ENCODE measurements at regions not wholly inside any gene's neighbourhood (a gene's known extent, or its start where the extent isn't known, plus 50 kb on each side); places are given as distances from the start of the nearest gene placed in this dataset.

DNA sequence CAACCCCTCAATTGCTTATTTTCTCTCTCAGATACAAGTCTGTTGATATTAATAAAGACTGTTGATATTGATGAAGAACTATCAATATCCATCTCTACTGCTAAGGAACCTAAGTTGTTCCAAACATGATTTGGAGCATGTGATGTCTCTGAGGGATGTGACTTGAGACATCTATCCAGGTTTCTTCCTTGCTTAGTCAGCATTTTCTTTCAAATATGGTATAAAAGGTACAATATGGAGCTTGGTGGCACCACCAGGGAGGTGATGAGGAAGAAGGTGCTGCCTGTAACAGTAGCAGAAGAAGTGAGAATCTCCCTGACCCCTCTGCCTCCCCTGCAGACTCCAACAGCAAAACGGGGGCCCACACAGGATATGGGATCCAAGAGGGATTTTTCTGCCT, 329.0 kb downstream of the MAF start:
- Histone ChIP-seq H3K4me3 (ENCODE audit: low read depth, low read length, poor library complexity, severe bottlenecking) (no peak overlapping the region), H2AFZ (ENCODE audit: low read length) (no peak overlapping the region), H3K36me3 (ENCODE audit: insufficient read depth, low read length) (no peaks in the 10 kb centered on the region), H3K9me3 (ENCODE audit: low read length) (no peaks in the 10 kb centered on the region), H3K9me2 (ENCODE audit: insufficient read depth, low read length) (no peaks in the 10 kb centered on the region), H3K4me2 (ENCODE audit: low read length) (no peak overlapping the region), H3K79me2 (ENCODE audit: insufficient read depth, low read depth, low read length) (no peaks in the 10 kb centered on the region), H3K27ac (ENCODE audit: low read depth, low read length, poor library complexity, severe bottlenecking) (no peak overlapping the region), H3K4me1 (ENCODE audit: insufficient read depth, low read length, poor library complexity, severe bottlenecking) (peaks cover 16% of the 10 kb centered on the region), H4K20me1 (ENCODE audit: insufficient read depth, low read length) (no peaks in the 10 kb centered on the region)
- TF ChIP-seq EZH2phosphoT487 (IDR thresholded peaks at IDR 0.05; ENCODE audit: borderline replicate concordance, low read depth, low read length): no peak
- TF ChIP-seq, protein P1, sequence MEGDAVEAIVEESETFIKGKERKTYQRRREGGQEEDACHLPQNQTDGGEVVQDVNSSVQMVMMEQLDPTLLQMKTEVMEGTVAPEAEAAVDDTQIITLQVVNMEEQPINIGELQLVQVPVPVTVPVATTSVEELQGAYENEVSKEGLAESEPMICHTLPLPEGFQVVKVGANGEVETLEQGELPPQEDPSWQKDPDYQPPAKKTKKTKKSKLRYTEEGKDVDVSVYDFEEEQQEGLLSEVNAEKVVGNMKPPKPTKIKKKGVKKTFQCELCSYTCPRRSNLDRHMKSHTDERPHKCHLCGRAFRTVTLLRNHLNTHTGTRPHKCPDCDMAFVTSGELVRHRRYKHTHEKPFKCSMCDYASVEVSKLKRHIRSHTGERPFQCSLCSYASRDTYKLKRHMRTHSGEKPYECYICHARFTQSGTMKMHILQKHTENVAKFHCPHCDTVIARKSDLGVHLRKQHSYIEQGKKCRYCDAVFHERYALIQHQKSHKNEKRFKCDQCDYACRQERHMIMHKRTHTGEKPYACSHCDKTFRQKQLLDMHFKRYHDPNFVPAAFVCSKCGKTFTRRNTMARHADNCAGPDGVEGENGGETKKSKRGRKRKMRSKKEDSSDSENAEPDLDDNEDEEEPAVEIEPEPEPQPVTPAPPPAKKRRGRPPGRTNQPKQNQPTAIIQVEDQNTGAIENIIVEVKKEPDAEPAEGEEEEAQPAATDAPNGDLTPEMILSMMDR (conservative IDR thresholded peaks at IDR 0.05; ENCODE audit: low read length): no peak
- ChIA-PET CTCF (ENCODE audit: unreplicated experiment) (no interaction called here), POLR2A (no interaction called here)
- BruUV-seq (replicated peaks): no TSS peak
- intact Hi-C loops (cut with micrococcal nuclease; ENCODE audit: unreplicated experiment): loop anchor here (10.0 kb wide), 1 partner anchor 1147 kb away; no protein-coding TSS in a partner anchor
- no peak for DNase-seq (ENCODE audit: low spot score)

DNA sequence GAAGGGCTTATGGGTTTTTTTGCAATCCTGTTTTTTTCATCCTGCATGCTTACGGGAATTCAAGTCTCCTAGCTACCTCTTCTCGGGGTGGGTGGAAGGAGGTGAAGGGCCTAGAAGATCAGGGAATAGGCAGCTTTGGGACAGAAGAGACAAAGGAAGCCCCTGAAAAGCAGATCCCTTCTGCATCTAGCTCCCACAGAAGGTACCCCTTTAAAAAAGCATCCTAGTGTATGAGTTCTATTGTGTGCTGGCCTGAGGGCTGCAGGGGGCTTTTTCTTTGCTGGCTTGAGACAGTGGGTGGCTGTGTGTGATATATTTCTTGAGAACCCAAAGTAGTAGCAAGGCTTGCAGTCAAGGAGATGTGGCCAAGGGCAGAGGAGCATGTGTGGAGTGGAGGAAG, 330.5 kb downstream of the MAF start:
- no peak for DNase-seq (ENCODE audit: low spot score)
- no peak overlapping the region for H3K4me3 ChIP-seq (ENCODE audit: low read depth, low read length, poor library complexity, severe bottlenecking)
- no peaks in the 10 kb centered on the region for H3K9me2 ChIP-seq (ENCODE audit: insufficient read depth, low read length)
- ChIA-PET CTCF (ENCODE audit: unreplicated experiment) (interaction anchor here (0.6 kb wide), 2 partner anchors 14 to 503 kb away, joined by 3 read pairs; no protein-coding TSS in a partner anchor), POLR2A (no interaction called here)
- H3K36me3 ChIP-seq (ENCODE audit: insufficient read depth, low read length): no peaks in the 10 kb centered on the region
- no peaks in the 10 kb centered on the region for H3K79me2 ChIP-seq (ENCODE audit: insufficient read depth, low read depth, low read length)
- peaks cover 16% of the 10 kb centered on the region for H3K4me1 ChIP-seq (ENCODE audit: insufficient read depth, low read length, poor library complexity, severe bottlenecking)
- H3K9me3 ChIP-seq (ENCODE audit: low read length): no peaks in the 10 kb centered on the region
- H4K20me1 ChIP-seq (ENCODE audit: insufficient read depth, low read length): no peaks in the 10 kb centered on the region
- H2AFZ ChIP-seq (ENCODE audit: low read length): peak overlapping the region; percentile 60; the same call in 1 of the 2 replicates
- intact Hi-C loops (cut with micrococcal nuclease; ENCODE audit: unreplicated experiment): loop anchor here (10.0 kb wide), 1 partner anchor 1145 kb away; no protein-coding TSS in a partner anchor
- TF ChIP-seq EZH2phosphoT487 (IDR thresholded peaks at IDR 0.05; ENCODE audit: borderline replicate concordance, low read depth, low read length): no peak
- TF ChIP-seq, protein P1 (conservative IDR thresholded peaks at IDR 0.05; ENCODE audit: low read length): no peak
- H3K4me2 ChIP-seq (ENCODE audit: low read length): peak overlapping the region; percentile 45
- no TSS peak for BruUV-seq (replicated peaks)
- no peak overlapping the region for H3K27ac ChIP-seq (ENCODE audit: low read depth, low read length, poor library complexity, severe bottlenecking)

DNA sequence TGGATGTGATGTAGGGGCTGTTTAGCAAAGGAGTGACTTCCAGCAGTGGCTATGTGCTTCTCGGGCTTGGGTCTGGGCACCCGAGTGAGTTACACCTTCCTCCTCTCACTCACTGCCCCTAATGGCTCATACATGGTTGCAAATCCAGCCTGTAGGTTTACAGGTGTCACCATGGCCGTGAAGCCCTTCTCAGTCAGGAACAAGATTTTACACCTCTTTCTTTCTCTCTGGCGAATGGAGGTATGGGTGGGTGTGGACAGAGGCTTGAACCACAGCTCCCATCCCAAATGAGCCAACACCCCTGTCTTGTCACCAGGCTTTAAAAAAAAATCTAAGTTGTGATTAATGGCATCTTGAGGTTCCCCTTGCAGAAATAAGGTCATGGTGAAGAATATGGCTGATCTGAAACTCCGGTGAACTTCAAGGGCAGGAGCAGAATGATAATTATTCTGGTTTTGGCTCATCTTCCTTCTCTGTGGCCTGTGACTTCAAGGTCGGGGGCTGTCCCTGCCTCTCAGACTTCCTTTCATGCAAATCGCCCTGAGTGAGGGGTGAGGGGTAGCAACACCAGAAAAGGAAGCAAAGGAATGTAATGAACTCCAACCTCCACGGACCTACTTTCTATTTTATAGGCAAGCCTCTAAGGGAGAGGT, 331.2 kb downstream of the MAF start:
- H3K4me3 ChIP-seq (ENCODE audit: low read depth, low read length, poor library complexity, severe bottlenecking): peak overlapping the region; percentile 30
- H3K4me2 ChIP-seq (ENCODE audit: low read length): peak overlapping the region; percentile 45
- H3K79me2 ChIP-seq (ENCODE audit: insufficient read depth, low read depth, low read length): no peaks in the 10 kb centered on the region
- POLR2A ChIA-PET: interaction anchor here (1.0 kb wide), 1 partner anchor 15 kb away, joined by 4 read pairs; no protein-coding TSS in a partner anchor
- TF ChIP-seq, protein P1 (conservative IDR thresholded peaks at IDR 0.05; ENCODE audit: low read length): no peak
- TF ChIP-seq EZH2phosphoT487 (IDR thresholded peaks at IDR 0.05; ENCODE audit: borderline replicate concordance, low read depth, low read length): no peak
- H3K27ac ChIP-seq (ENCODE audit: low read depth, low read length, poor library complexity, severe bottlenecking): no peak overlapping the region
- H3K9me3 ChIP-seq (ENCODE audit: low read length): no peaks in the 10 kb centered on the region
- BruUV-seq (replicated peaks): no TSS peak
- H3K36me3 ChIP-seq (ENCODE audit: insufficient read depth, low read length): no peaks in the 10 kb centered on the region
- H4K20me1 ChIP-seq (ENCODE audit: insufficient read depth, low read length): no peaks in the 10 kb centered on the region
- CTCF ChIA-PET (ENCODE audit: unreplicated experiment): interaction anchor here (0.6 kb wide), 2 partner anchors 15 to 502 kb away, joined by 3 read pairs; no protein-coding TSS in a partner anchor
- peaks cover 16% of the 10 kb centered on the region for H3K4me1 ChIP-seq (ENCODE audit: insufficient read depth, low read length, poor library complexity, severe bottlenecking)
- H2AFZ ChIP-seq (ENCODE audit: low read length): peak overlapping the region; percentile 60; the same call in 1 of the 2 replicates
- intact Hi-C loops (cut with micrococcal nuclease; ENCODE audit: unreplicated experiment): no loop called here
- H3K9me2 ChIP-seq (ENCODE audit: insufficient read depth, low read length): no peaks in the 10 kb centered on the region
- DNase-seq (ENCODE audit: low spot score): peak; percentile 48
